GM12878 (cell line): ENCODE measurements at regions not wholly inside any gene's neighbourhood (a gene's known extent, or its start where the extent isn't known, plus 50 kb on each side); places are given as distances from the start of the nearest gene placed in this dataset.
A peak's percentile ranks its signal among the peaks of the same experiment; 100 is the strongest.

Experiments used
- E2F8 ChIP-seq: fragments of 450-650 bp; IDR thresholded peaks from 2 replicates; pipeline ENCODE4 v1.6.1; 2018; ENCODE audit warnings: mild to moderate bottlenecking, low read depth, moderate library complexity; ENCODE audit not compliant: partially characterized antibody
- EED ChIP-seq: sonication (generic); IDR thresholded peaks from 2 replicates; pipeline ENCODE4 v1.6.1; 2016; ENCODE audit warnings: antibody characterized with exemption, low read depth
- EP300 ChIP-seq, 2 experiments: fragments of 150-350 bp in 1 of 2; IDR thresholded peaks; 2 replicates each; pipeline ENCODE4 v1.6.1; 2011 to 2012; ENCODE audit warnings: low read depth in 2 of 2, low read length in 2 of 2, borderline replicate concordance in 1 of 2, improper control_type of control experiment in 1 of 2, inconsistent platforms in 1 of 2; ENCODE audit not compliant: control insufficient read depth in 1 of 2
- FOXM1 ChIP-seq: IDR thresholded peaks from 2 replicates; pipeline ENCODE4 v1.6.1; 2012; ENCODE audit warnings: low read depth, mild to moderate bottlenecking, inconsistent platforms, low read length, moderate library complexity
- IKZF1 ChIP-seq: fragments of 450-650 bp; conservative IDR thresholded peaks from 2 replicates; pipeline ENCODE4 v1.6.1; 2017; ENCODE audit warnings: antibody characterized with exemption, mild to moderate bottlenecking
- NR2C1 ChIP-seq: fragments of 450-650 bp; IDR thresholded peaks from 2 replicates; pipeline ENCODE4 v1.6.1; 2017; ENCODE audit warnings: antibody characterized with exemption, mild to moderate bottlenecking, moderate library complexity
- NRF1 ChIP-seq: conservative IDR thresholded peaks from 2 replicates; pipeline ENCODE4 v1.6.1; 2011; ENCODE audit warnings: mild to moderate bottlenecking, low read depth, low read length, improper control_type of control experiment
- PKNOX1 ChIP-seq: fragments of 450-650 bp; IDR thresholded peaks from 2 replicates; pipeline ENCODE4 v1.6.1; 2016; ENCODE audit warnings: mild to moderate bottlenecking
- RUNX3 ChIP-seq: IDR thresholded peaks from 2 replicates; pipeline ENCODE4 v1.6.1; 2012; ENCODE audit warnings: low read length, inconsistent platforms
- TAF1 ChIP-seq: IDR thresholded peaks from 2 replicates; pipeline ENCODE4 v1.6.1; 2011; ENCODE audit warnings: mild to moderate bottlenecking, low read depth, low read length, borderline replicate concordance
- TCF3 ChIP-seq: IDR thresholded peaks from 2 replicates; pipeline ENCODE4 v1.6.1; 2012; ENCODE audit warnings: low read depth, mild to moderate bottlenecking, low read length, borderline replicate concordance; ENCODE audit not compliant: insufficient read depth
- WRNIP1 ChIP-seq: IDR thresholded peaks from 2 replicates; pipeline ENCODE4 v1.6.1; 2011; ENCODE audit warnings: low read depth, low read length, improper control_type of control experiment, borderline replicate concordance
- YBX1 ChIP-seq: fragments of 450-650 bp; IDR thresholded peaks from 2 replicates; pipeline ENCODE4 v1.6.1; 2016; ENCODE audit warnings: antibody characterized with exemption
- ZZZ3 ChIP-seq: IDR thresholded peaks from 2 replicates; pipeline ENCODE4 v1.6.1; 2011; ENCODE audit warnings: low read depth; ENCODE audit not compliant: control insufficient read depth, insufficient read length
- TF ChIP-seq, protein P1 (sequence below): IDR thresholded peaks from 2 replicates; pipeline ENCODE4 v1.6.1; 2012; ENCODE audit warnings: improper control_type of control experiment, low read depth, low read length; ENCODE audit not compliant: insufficient replicate concordance
- TF ChIP-seq, protein P2 (sequence below): IDR thresholded peaks from 2 replicates; pipeline ENCODE4 v1.6.1; 2011; ENCODE audit warnings: borderline replicate concordance, low read depth, mild to moderate bottlenecking, moderate library complexity, low read length; ENCODE audit not compliant: insufficient read depth, poor library complexity, severe bottlenecking
- TF ChIP-seq, protein P3 (sequence below): IDR thresholded peaks from 2 replicates; pipeline ENCODE4 v1.6.1; 2012; ENCODE audit warnings: low read depth, low read length, improper control_type of control experiment

- no peak for TF ChIP-seq PKNOX1
- TF ChIP-seq FOXM1 = peak; percentile 62; the same call in 1 of the 2 replicates
- peak; percentile 68 for TF ChIP-seq IKZF1
- peak; percentile 32; the same call in 1 of the 2 replicates for TF ChIP-seq TAF1
- no peak for TF ChIP-seq EP300 (IDR thresholded peaks at IDR 0.05; ENCODE audit: borderline replicate concordance in 1 of 2, control insufficient read depth in 1 of 2, low read depth in 2 of 2, low read length in 2 of 2)
- peak; percentile 77 for TF ChIP-seq EED
- TF ChIP-seq TCF3 = peak; percentile 95
- TF ChIP-seq, protein P1, sequence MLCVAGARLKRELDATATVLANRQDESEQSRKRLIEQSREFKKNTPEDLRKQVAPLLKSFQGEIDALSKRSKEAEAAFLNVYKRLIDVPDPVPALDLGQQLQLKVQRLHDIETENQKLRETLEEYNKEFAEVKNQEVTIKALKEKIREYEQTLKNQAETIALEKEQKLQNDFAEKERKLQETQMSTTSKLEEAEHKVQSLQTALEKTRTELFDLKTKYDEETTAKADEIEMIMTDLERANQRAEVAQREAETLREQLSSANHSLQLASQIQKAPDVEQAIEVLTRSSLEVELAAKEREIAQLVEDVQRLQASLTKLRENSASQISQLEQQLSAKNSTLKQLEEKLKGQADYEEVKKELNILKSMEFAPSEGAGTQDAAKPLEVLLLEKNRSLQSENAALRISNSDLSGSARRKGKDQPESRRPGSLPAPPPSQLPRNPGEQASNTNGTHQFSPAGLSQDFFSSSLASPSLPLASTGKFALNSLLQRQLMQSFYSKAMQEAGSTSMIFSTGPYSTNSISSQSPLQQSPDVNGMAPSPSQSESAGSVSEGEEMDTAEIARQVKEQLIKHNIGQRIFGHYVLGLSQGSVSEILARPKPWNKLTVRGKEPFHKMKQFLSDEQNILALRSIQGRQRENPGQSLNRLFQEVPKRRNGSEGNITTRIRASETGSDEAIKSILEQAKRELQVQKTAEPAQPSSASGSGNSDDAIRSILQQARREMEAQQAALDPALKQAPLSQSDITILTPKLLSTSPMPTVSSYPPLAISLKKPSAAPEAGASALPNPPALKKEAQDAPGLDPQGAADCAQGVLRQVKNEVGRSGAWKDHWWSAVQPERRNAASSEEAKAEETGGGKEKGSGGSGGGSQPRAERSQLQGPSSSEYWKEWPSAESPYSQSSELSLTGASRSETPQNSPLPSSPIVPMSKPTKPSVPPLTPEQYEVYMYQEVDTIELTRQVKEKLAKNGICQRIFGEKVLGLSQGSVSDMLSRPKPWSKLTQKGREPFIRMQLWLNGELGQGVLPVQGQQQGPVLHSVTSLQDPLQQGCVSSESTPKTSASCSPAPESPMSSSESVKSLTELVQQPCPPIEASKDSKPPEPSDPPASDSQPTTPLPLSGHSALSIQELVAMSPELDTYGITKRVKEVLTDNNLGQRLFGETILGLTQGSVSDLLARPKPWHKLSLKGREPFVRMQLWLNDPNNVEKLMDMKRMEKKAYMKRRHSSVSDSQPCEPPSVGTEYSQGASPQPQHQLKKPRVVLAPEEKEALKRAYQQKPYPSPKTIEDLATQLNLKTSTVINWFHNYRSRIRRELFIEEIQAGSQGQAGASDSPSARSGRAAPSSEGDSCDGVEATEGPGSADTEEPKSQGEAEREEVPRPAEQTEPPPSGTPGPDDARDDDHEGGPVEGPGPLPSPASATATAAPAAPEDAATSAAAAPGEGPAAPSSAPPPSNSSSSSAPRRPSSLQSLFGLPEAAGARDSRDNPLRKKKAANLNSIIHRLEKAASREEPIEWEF = no peak
- TF ChIP-seq E2F8 = no peak
- TF ChIP-seq NR2C1 = 0 out of 2 replicates have a peak, but pooled peaks have one; percentile 12
- no peak for TF ChIP-seq ZZZ3
- TF ChIP-seq YBX1 = no peak
- TF ChIP-seq, protein P2, sequence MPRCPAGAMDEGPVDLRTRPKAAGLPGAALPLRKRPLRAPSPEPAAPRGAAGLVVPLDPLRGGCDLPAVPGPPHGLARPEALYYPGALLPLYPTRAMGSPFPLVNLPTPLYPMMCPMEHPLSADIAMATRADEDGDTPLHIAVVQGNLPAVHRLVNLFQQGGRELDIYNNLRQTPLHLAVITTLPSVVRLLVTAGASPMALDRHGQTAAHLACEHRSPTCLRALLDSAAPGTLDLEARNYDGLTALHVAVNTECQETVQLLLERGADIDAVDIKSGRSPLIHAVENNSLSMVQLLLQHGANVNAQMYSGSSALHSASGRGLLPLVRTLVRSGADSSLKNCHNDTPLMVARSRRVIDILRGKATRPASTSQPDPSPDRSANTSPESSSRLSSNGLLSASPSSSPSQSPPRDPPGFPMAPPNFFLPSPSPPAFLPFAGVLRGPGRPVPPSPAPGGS = peak; percentile 89
- no peak for TF ChIP-seq WRNIP1
- TF ChIP-seq RUNX3 = peak; percentile 52
- TF ChIP-seq, protein P3, sequence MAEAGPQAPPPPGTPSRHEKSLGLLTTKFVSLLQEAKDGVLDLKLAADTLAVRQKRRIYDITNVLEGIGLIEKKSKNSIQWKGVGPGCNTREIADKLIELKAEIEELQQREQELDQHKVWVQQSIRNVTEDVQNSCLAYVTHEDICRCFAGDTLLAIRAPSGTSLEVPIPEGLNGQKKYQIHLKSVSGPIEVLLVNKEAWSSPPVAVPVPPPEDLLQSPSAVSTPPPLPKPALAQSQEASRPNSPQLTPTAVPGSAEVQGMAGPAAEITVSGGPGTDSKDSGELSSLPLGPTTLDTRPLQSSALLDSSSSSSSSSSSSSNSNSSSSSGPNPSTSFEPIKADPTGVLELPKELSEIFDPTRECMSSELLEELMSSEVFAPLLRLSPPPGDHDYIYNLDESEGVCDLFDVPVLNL = peak; percentile 94
- TF ChIP-seq NRF1 = no peak
Observed at GRCh38 chr6:26233649-26234420, 131.2 kb upstream of the BTN3A2 start (continued).
